GM12873 (cell line): ENCODE measurements at regions not wholly inside any gene's neighbourhood (a gene's known extent, or its start where the extent isn't known, plus 50 kb on each side); places are given as distances from the start of the nearest gene placed in this dataset.

ENCODE experiments used
- TF ChIP-seq, protein P1 (sequence below): IDR thresholded peaks from 2 replicates; pipeline ENCODE4 v1.5.1; 2012; ENCODE audit warnings: low read depth, mild to moderate bottlenecking, moderate library complexity, low read length, control low read depth; ENCODE audit not compliant: insufficient read depth; ENCODE audit errors: missing control alignments

GRCh38 chr5:168131519-168131918, 159.9 kb upstream of the WWC1 start:
- TF ChIP-seq, protein P1, sequence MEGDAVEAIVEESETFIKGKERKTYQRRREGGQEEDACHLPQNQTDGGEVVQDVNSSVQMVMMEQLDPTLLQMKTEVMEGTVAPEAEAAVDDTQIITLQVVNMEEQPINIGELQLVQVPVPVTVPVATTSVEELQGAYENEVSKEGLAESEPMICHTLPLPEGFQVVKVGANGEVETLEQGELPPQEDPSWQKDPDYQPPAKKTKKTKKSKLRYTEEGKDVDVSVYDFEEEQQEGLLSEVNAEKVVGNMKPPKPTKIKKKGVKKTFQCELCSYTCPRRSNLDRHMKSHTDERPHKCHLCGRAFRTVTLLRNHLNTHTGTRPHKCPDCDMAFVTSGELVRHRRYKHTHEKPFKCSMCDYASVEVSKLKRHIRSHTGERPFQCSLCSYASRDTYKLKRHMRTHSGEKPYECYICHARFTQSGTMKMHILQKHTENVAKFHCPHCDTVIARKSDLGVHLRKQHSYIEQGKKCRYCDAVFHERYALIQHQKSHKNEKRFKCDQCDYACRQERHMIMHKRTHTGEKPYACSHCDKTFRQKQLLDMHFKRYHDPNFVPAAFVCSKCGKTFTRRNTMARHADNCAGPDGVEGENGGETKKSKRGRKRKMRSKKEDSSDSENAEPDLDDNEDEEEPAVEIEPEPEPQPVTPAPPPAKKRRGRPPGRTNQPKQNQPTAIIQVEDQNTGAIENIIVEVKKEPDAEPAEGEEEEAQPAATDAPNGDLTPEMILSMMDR = no peak

- TF ChIP-seq, protein P1 = no peak
These were observed 159.2 kb upstream of the WWC1 start for GRCh38 chr5:168132241-168132641.

DNA sequence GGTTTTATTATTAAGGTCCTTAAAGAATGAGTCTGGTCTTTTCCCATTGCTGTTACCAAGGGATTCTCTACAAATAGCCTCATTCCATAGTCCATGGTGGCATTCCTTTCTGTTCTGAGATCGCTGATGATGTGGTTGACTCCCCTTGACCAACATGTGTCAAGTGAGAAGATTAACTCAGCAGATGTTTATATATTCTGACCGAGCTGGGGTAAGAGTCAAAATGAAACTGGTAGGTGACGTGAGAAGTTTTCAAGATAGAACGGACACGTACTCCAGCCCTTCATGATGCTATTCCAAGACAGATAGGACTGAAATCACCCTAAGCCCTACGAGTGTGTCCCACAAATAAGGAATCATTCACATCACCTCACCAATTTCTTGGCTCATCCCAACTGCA, 155.5 kb upstream of the WWC1 start:
- TF ChIP-seq, protein P1 = no peak

GRCh38 chr5:168136340-168136739, 155.1 kb upstream of the WWC1 start:
- TF ChIP-seq, protein P1 = no peak

DNA sequence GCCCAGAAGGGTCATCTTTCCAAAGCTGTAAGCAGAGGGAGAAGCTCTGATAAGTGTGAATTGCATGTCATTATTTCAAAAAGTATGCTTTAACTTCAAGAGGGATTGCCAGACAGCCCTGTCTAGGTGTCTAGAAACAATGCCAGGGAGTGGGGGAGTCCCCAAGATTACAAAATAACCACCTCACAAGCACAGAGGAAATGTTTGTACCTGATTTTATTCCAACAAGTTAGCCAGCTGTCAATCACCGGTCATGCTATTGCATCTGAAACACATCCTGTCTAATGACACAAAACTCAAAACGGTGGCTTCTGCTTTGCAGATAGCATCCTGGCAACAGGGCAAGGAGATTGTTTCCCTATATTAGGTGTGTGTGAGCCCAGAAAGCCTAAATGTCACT, 154.2 kb upstream of the WWC1 start:
- TF ChIP-seq, protein P1 = no peak

DNA sequence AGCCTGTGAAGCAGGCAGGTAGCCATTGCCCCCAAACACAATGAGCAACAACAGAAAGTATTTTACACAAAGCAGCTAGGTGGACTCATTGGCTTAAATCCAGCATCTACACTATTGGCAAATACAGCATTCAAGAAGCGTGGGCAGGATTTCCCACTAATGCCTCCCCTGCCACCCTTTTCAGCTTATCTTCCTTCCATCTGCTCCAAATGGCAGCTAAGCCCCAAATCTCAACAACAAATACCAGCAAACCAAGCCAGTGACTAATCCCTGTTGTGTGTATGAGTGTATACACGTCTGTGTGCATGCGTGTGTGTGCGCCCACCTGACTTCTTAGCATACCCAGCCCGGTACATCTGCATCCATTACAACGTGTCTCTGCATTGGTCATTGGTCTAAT, 151.2 kb upstream of the WWC1 start:
- TF ChIP-seq, protein P1 = no peak

DNA sequence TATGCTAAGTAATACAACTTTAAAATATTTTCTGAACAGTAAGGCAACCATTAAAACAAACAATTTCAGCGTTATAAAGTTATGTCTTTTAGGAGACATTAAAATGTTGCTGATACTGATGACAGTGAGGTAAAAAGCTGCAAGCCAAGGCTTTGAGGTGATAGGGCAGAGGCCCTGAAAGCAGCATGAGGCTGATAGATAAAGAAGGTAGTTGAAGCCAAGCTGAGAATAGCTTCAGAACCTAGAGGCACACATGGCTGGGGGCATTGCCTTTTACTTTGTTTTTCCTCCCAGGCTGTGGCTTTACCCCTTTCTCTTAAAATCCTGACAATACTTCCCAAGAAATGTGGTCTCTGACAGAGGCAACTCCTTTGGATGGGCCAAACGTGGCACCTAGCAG, 149.0 kb upstream of the WWC1 start:
- TF ChIP-seq, protein P1 = no peak
